ENCODE measurements at regions not wholly inside any gene's neighbourhood (a gene's known extent, or its start where the extent isn't known, plus 50 kb on each side); places are given as distances from the start of the nearest gene placed in this dataset.

DNA sequence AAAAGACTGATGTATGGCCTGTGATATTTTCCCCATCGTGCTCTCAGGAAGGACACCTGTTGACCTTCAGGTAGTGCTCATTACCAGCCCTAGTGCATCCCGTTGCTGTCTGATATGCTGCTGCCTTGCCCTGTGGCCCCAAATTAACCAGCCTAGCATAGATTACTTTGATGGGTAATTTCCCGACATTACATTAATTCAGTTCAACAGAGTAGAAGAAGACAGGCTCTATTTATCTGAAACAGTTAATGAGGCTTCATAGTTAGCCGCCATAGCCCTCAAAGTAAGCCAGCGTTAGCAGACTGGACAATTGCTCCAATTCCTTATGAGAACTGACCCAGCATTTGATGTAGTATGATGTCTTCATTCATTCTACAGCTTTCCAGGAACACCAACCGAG lies 257.6 kb downstream of the OLFM3 start:
- TF ChIP-seq, protein P1, sequence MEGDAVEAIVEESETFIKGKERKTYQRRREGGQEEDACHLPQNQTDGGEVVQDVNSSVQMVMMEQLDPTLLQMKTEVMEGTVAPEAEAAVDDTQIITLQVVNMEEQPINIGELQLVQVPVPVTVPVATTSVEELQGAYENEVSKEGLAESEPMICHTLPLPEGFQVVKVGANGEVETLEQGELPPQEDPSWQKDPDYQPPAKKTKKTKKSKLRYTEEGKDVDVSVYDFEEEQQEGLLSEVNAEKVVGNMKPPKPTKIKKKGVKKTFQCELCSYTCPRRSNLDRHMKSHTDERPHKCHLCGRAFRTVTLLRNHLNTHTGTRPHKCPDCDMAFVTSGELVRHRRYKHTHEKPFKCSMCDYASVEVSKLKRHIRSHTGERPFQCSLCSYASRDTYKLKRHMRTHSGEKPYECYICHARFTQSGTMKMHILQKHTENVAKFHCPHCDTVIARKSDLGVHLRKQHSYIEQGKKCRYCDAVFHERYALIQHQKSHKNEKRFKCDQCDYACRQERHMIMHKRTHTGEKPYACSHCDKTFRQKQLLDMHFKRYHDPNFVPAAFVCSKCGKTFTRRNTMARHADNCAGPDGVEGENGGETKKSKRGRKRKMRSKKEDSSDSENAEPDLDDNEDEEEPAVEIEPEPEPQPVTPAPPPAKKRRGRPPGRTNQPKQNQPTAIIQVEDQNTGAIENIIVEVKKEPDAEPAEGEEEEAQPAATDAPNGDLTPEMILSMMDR (IDR thresholded peaks at IDR 0.05; ENCODE audit: low read length), result no peak
- TF ChIP-seq EZH2 (IDR thresholded peaks at IDR 0.05; ENCODE audit: borderline replicate concordance, low read length), result no peak
- Histone ChIP-seq H3F3A (ENCODE audit: insufficient read depth, low read length) (no peaks in the 10 kb centered on the region), H3K9me3 (ENCODE audit: low read length) (no peaks in the 10 kb centered on the region), H3K27ac (ENCODE audit: low read depth, low read length, poor library complexity, severe bottlenecking) (no peak overlapping the region), H3K79me2 (ENCODE audit: insufficient read depth, low read length) (no peaks in the 10 kb centered on the region), H3K9me2 (ENCODE audit: low read depth, low read length) (no peaks in the 10 kb centered on the region), H3K4me3 (ENCODE audit: low read depth, low read length, poor library complexity, severe bottlenecking) (no peak overlapping the region), H3K36me3 (ENCODE audit: insufficient read depth, low read length) (no peaks in the 10 kb centered on the region), H2AFZ (ENCODE audit: low read length) (no peak overlapping the region), H3K4me2 (ENCODE audit: low read length) (no peak overlapping the region), H4K20me1 (ENCODE audit: insufficient read depth, low read length) (no peaks in the 10 kb centered on the region), H3K27me3 (ENCODE audit: insufficient read depth, low read length) (no peaks in the 10 kb centered on the region), H3K4me1 (ENCODE audit: insufficient read depth, low read length, severe bottlenecking) (no peaks in the 10 kb centered on the region), H3K9ac (ENCODE audit: low read length) (no peak overlapping the region)

DNA sequence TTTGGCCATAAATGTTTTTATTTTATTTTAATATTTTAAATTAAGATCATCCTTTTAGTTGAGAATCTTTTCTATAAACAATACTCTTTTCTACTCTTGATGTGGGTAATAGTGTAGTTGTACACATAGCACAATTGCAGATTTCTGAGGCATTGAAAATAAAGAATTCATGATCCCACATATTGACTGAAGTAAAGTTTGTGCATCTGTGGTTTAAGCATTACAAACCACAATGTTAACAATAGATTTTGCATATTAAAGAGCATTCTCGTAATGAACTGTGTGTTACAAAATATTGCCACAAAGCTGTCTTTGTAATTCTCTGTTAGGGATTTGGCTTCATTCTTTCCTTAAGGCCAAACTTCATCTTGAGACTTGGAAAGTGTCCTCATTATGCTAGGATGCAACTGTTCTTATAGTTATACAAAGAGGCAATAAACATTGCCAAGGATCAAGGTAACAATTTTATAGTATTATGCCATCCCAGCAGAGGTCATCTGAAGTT lies 256.8 kb downstream of the OLFM3 start:
- H4K20me1 ChIP-seq (ENCODE audit: insufficient read depth, low read length), result no peaks in the 10 kb centered on the region
- no peak overlapping the region for H3K9ac ChIP-seq (ENCODE audit: low read length)
- H3F3A ChIP-seq (ENCODE audit: insufficient read depth, low read length), result no peaks in the 10 kb centered on the region
- no peak overlapping the region for H3K4me3 ChIP-seq (ENCODE audit: low read depth, low read length, poor library complexity, severe bottlenecking)
- H3K9me3 ChIP-seq (ENCODE audit: low read length), result no peaks in the 10 kb centered on the region
- no peaks in the 10 kb centered on the region for H3K27me3 ChIP-seq (ENCODE audit: insufficient read depth, low read length)
- no peaks in the 10 kb centered on the region for H3K4me1 ChIP-seq (ENCODE audit: insufficient read depth, low read length, severe bottlenecking)
- TF ChIP-seq EZH2 (IDR thresholded peaks at IDR 0.05; ENCODE audit: borderline replicate concordance, low read length), result no peak
- TF ChIP-seq, protein P1 (IDR thresholded peaks at IDR 0.05; ENCODE audit: low read length), result no peak
- no peak overlapping the region for H2AFZ ChIP-seq (ENCODE audit: low read length)
- H3K79me2 ChIP-seq (ENCODE audit: insufficient read depth, low read length), result no peaks in the 10 kb centered on the region
- H3K27ac ChIP-seq (ENCODE audit: low read depth, low read length, poor library complexity, severe bottlenecking), result no peak overlapping the region
- no peaks in the 10 kb centered on the region for H3K36me3 ChIP-seq (ENCODE audit: insufficient read depth, low read length)
- no peak overlapping the region for H3K4me2 ChIP-seq (ENCODE audit: low read length)
- no peaks in the 10 kb centered on the region for H3K9me2 ChIP-seq (ENCODE audit: low read depth, low read length)

DNA sequence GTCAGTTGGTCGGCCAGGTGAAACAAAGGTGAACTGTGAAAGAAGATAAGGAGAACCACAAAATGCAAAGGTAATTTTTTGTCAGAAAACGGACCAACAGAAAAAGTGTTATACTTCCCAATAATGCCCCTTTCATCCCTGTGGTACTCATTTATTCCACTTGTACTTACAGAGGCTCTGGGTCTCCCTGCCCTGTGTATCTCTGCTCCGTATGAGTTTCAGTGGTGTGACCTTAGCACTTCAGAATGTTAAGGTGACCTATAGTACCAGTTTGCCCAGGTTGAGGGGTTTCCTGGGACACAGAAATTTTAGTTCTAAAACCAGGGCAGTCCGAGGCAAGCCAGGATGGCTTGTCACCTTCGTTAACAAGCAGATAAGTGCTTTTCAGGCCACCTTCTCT lies 254.8 kb downstream of the OLFM3 start:
- TF ChIP-seq, protein P1 (IDR thresholded peaks at IDR 0.05; ENCODE audit: low read length), result no peak
- no peak for TF ChIP-seq EZH2 (IDR thresholded peaks at IDR 0.05; ENCODE audit: borderline replicate concordance, low read length)
- Histone ChIP-seq H3F3A (ENCODE audit: insufficient read depth, low read length) (no peaks in the 10 kb centered on the region), H3K27me3 (ENCODE audit: insufficient read depth, low read length) (no peaks in the 10 kb centered on the region), H4K20me1 (ENCODE audit: insufficient read depth, low read length) (no peaks in the 10 kb centered on the region), H3K27ac (ENCODE audit: low read depth, low read length, poor library complexity, severe bottlenecking) (no peak overlapping the region), H3K9ac (ENCODE audit: low read length) (no peak overlapping the region), H3K9me3 (ENCODE audit: low read length) (no peaks in the 10 kb centered on the region), H3K36me3 (ENCODE audit: insufficient read depth, low read length) (no peaks in the 10 kb centered on the region), H2AFZ (ENCODE audit: low read length) (no peak overlapping the region), H3K4me1 (ENCODE audit: insufficient read depth, low read length, severe bottlenecking) (no peaks in the 10 kb centered on the region), H3K79me2 (ENCODE audit: insufficient read depth, low read length) (no peaks in the 10 kb centered on the region), H3K9me2 (ENCODE audit: low read depth, low read length) (no peaks in the 10 kb centered on the region), H3K4me3 (ENCODE audit: low read depth, low read length, poor library complexity, severe bottlenecking) (no peak overlapping the region), H3K4me2 (ENCODE audit: low read length) (no peak overlapping the region)
